ENCODE measurements at regions not wholly inside any gene's neighbourhood (a gene's known extent, or its start where the extent isn't known, plus 50 kb on each side); places are given as distances from the start of the nearest gene placed in this dataset.

GRCh38 chr12:4107911-4108697 lies 165.5 kb upstream of the CCND2 start:
- Histone ChIP-seq H3K79me2 (ENCODE audit: low read depth) (no peaks in the 10 kb centered on the region), H3K9me2 (ENCODE audit: insufficient read depth) (no peaks in the 10 kb centered on the region), H3K36me3 (ENCODE audit: low read depth) (no peaks in the 10 kb centered on the region), H3K27ac (no peak overlapping the region), H3K4me2 (no peak overlapping the region), H4K20me1 (ENCODE audit: insufficient read depth) (no peaks in the 10 kb centered on the region), H2AFZ (no peak overlapping the region), H3K9me3 (ENCODE audit: insufficient read depth, low read depth) (no peaks in the 10 kb centered on the region), H3K27me3 (ENCODE audit: insufficient read depth, low read depth) (peaks cover 62% of the 10 kb centered on the region), H3K4me1 (replicated peaks; ENCODE audit: insufficient read depth) (no peaks in the 10 kb centered on the region), H3F3A (ENCODE audit: insufficient read depth, low read depth) (no peaks in the 10 kb centered on the region), H3K4me3 (no peak overlapping the region)
- BruUV-seq (replicated peaks), result no TSS peak
- DNase-seq, result no peak
- intact Hi-C loops (cut with micrococcal nuclease; ENCODE audit: unreplicated experiment), result loop anchor here (1.0 kb wide), 1 partner anchor 169 kb away; no protein-coding TSS in a partner anchor
- CTCF ChIA-PET, result no interaction called here
- POLR2A ChIA-PET (ENCODE audit: unreplicated experiment), result no interaction called here
- TF ChIP-seq CTCF (conservative IDR thresholded peaks at IDR 0.05), result no peak
- no peak for TF ChIP-seq EZH2 (IDR thresholded peaks at IDR 0.05; ENCODE audit: low read depth)

GRCh38 chr12:4107436-4107878 lies 166.1 kb upstream of the CCND2 start:
- no peak overlapping the region for H3K4me2 ChIP-seq
- H3K4me1 ChIP-seq (replicated peaks; ENCODE audit: insufficient read depth), result no peaks in the 10 kb centered on the region
- H4K20me1 ChIP-seq (ENCODE audit: insufficient read depth), result no peaks in the 10 kb centered on the region
- H3K27ac ChIP-seq, result no peak overlapping the region
- H3K27me3 ChIP-seq (ENCODE audit: insufficient read depth, low read depth), result peaks cover 64% of the 10 kb centered on the region
- H3K9me2 ChIP-seq (ENCODE audit: insufficient read depth), result no peaks in the 10 kb centered on the region
- TF ChIP-seq CTCF (conservative IDR thresholded peaks at IDR 0.05) (peak; percentile 54), EZH2 (IDR thresholded peaks at IDR 0.05; ENCODE audit: low read depth) (no peak)
- BruUV-seq (replicated peaks), result no TSS peak
- no peak for DNase-seq
- H3K9me3 ChIP-seq (ENCODE audit: insufficient read depth, low read depth), result no peaks in the 10 kb centered on the region
- H3K4me3 ChIP-seq, result no peak overlapping the region
- H3F3A ChIP-seq (ENCODE audit: insufficient read depth, low read depth), result no peaks in the 10 kb centered on the region
- H3K79me2 ChIP-seq (ENCODE audit: low read depth), result no peaks in the 10 kb centered on the region
- no peaks in the 10 kb centered on the region for H3K36me3 ChIP-seq (ENCODE audit: low read depth)
- ChIA-PET POLR2A (ENCODE audit: unreplicated experiment) (no interaction called here), CTCF (no interaction called here)
- intact Hi-C loops (cut with micrococcal nuclease; ENCODE audit: unreplicated experiment), result loop anchor here (1.0 kb wide), 1 partner anchor 170 kb away; no protein-coding TSS in a partner anchor
- no peak overlapping the region for H2AFZ ChIP-seq

GRCh38 chr12:4106621-4107020 lies 166.9 kb upstream of the CCND2 start:
- BruUV-seq (replicated peaks), result no TSS peak
- no peak overlapping the region for H3K4me3 ChIP-seq
- no peak for DNase-seq
- H4K20me1 ChIP-seq (ENCODE audit: insufficient read depth), result no peaks in the 10 kb centered on the region
- POLR2A ChIA-PET (ENCODE audit: unreplicated experiment), result no interaction called here
- TF ChIP-seq CTCF (conservative IDR thresholded peaks at IDR 0.05) (no peak), EZH2 (IDR thresholded peaks at IDR 0.05; ENCODE audit: low read depth) (no peak)
- H3K27me3 ChIP-seq (ENCODE audit: insufficient read depth, low read depth), result peaks cover 66% of the 10 kb centered on the region
- H3F3A ChIP-seq (ENCODE audit: insufficient read depth, low read depth), result no peaks in the 10 kb centered on the region
- CTCF ChIA-PET, result interaction anchor here (0.5 kb wide), 1 partner anchor 761 kb away, joined by 3 read pairs; no protein-coding TSS in a partner anchor
- no peaks in the 10 kb centered on the region for H3K9me3 ChIP-seq (ENCODE audit: insufficient read depth, low read depth)
- no peak overlapping the region for H3K4me2 ChIP-seq
- intact Hi-C loops (cut with micrococcal nuclease; ENCODE audit: unreplicated experiment), result loop anchor here (1.0 kb wide), 1 partner anchor 171 kb away; no protein-coding TSS in a partner anchor
- H3K79me2 ChIP-seq (ENCODE audit: low read depth), result no peaks in the 10 kb centered on the region
- no peaks in the 10 kb centered on the region for H3K9me2 ChIP-seq (ENCODE audit: insufficient read depth)
- no peaks in the 10 kb centered on the region for H3K4me1 ChIP-seq (replicated peaks; ENCODE audit: insufficient read depth)
- no peak overlapping the region for H2AFZ ChIP-seq
- no peak overlapping the region for H3K27ac ChIP-seq
- H3K36me3 ChIP-seq (ENCODE audit: low read depth), result no peaks in the 10 kb centered on the region

Measured in PC-9 (cell line).